ENCODE measurements at regions not wholly inside any gene's neighbourhood (a gene's known extent, or its start where the extent isn't known, plus 50 kb on each side); places are given as distances from the start of the nearest gene placed in this dataset.
"Not testable (repeated sequence)": the region's sequence is repeated elsewhere in the genome, so short reads cannot be mapped to it uniquely, and the experiment has no call there.

GRCh38 chr16:17940584-17941364 lies 395.8 kb downstream of the NPIPA8 start:
- DNase-seq (ENCODE audit: low read depth) = no peak

GRCh38 chr16:17939723-17940122 lies 396.8 kb downstream of the NPIPA8 start:
- no peak for DNase-seq (ENCODE audit: low read depth)

GRCh38 chr16:17939122-17939536 lies 397.4 kb downstream of the NPIPA8 start:
- no peak for DNase-seq (ENCODE audit: low read depth)

- no peak for DNase-seq (ENCODE audit: low read depth)
Observed at GRCh38 chr16:17938546-17938945, 398.0 kb downstream of the NPIPA8 start.

- no peak for DNase-seq (ENCODE audit: low read depth)
Observed at GRCh38 chr16:17936766-17937402, 399.7 kb downstream of the NPIPA8 start.

- no peak for DNase-seq (ENCODE audit: low read depth)
Observed at GRCh38 chr16:17930280-17930679, 406.3 kb downstream of the NPIPA8 start.

GRCh38 chr16:17926866-17927399 lies 409.6 kb downstream of the NPIPA8 start:
- no peak for DNase-seq (ENCODE audit: low read depth)

- DNase-seq (ENCODE audit: low read depth) = no peak
Observed at GRCh38 chr16:17926461-17926860, 410.1 kb downstream of the NPIPA8 start.

- no peak for DNase-seq (ENCODE audit: low read depth)
Observed at GRCh38 chr16:17925761-17926160, 410.8 kb downstream of the NPIPA8 start.

- no peak for DNase-seq (ENCODE audit: low read depth)
Observed at GRCh38 chr16:17921357-17921978, 415.1 kb downstream of the NPIPA8 start.

- no peak for DNase-seq (ENCODE audit: low read depth)
Observed at GRCh38 chr16:17917316-17918019, 419.1 kb downstream of the NPIPA8 start.

GRCh38 chr16:17915791-17916190 lies 420.7 kb downstream of the NPIPA8 start:
- DNase-seq (ENCODE audit: low read depth) = no peak

- DNase-seq (ENCODE audit: low read depth) = no peak
Observed at GRCh38 chr16:17914168-17914567, 422.4 kb downstream of the NPIPA8 start.

- not testable (repeated sequence) for DNase-seq (ENCODE audit: low read depth)
Observed at GRCh38 chr16:17911578-17911977, 425.0 kb downstream of the NPIPA8 start.

- not testable (repeated sequence) for DNase-seq (ENCODE audit: low read depth)
Observed at GRCh38 chr16:17906626-17907025, 429.9 kb downstream of the NPIPA8 start.

- no peak for DNase-seq (ENCODE audit: low read depth)
Observed at GRCh38 chr16:17901309-17901708, 430.5 kb upstream of the XYLT1 start.

- no peak for DNase-seq (ENCODE audit: low read depth)
Observed at GRCh38 chr16:17899141-17899540, 428.4 kb upstream of the XYLT1 start.

- no peak for DNase-seq (ENCODE audit: low read depth)
Observed at GRCh38 chr16:17887963-17888362, 417.2 kb upstream of the XYLT1 start.

- DNase-seq (ENCODE audit: low read depth) = no peak
Observed at GRCh38 chr16:17885659-17886207, 415.0 kb upstream of the XYLT1 start.

GRCh38 chr16:17877821-17878360 lies 407.1 kb upstream of the XYLT1 start:
- no peak for DNase-seq (ENCODE audit: low read depth)

GRCh38 chr16:17866996-17867395 lies 396.2 kb upstream of the XYLT1 start:
- no peak for DNase-seq (ENCODE audit: low read depth)
